ENCODE measurements at regions not wholly inside any gene's neighbourhood (a gene's known extent, or its start where the extent isn't known, plus 50 kb on each side); places are given as distances from the start of the nearest gene placed in this dataset.

- Histone ChIP-seq H3K36me3 (ENCODE audit: control insufficient read depth in 2 of 2, extremely low read depth in 1 of 2, insufficient read depth in 2 of 2, low read length in 2 of 2) (no peaks in the 10 kb centered on the region), H2AFZ (ENCODE audit: low read depth, low read length) (no peak overlapping the region), H4K20me1 (replicated peaks; ENCODE audit: control insufficient read depth, extremely low read depth, insufficient read depth, low read length) (no peaks in the 10 kb centered on the region), H3K79me2 (ENCODE audit: control insufficient read depth, insufficient read depth, low read length) (no peaks in the 10 kb centered on the region), H3K4me2 (ENCODE audit: insufficient read depth, low read length) (no peak overlapping the region), H3K9ac (replicated peaks; ENCODE audit: extremely low read depth, insufficient read depth, low read length) (no peak overlapping the region), H3K9me1 (replicated peaks; ENCODE audit: control insufficient read depth, extremely low read depth, insufficient read depth, low read length) (no peaks in the 10 kb centered on the region), H3K4me3 (replicated peaks in 1 of 3; ENCODE audit: insufficient read depth in 1 of 3, low read depth in 1 of 3, low read length in 3 of 3) (no peak overlapping the region), H3K27ac (ENCODE audit: insufficient read depth, low read depth, low read length) (no peak overlapping the region), H3K27me3 (ENCODE audit: control insufficient read depth in 2 of 2, insufficient read depth in 2 of 2, low read length in 2 of 2) (no peaks in the 10 kb centered on the region), H3K9me3 (replicated peaks; ENCODE audit: control insufficient read depth, insufficient read depth, low read length) (no peaks in the 10 kb centered on the region), H3K4me1 (ENCODE audit: control insufficient read depth, extremely low read depth, insufficient read depth, low read length) (no peaks in the 10 kb centered on the region)
- ChIA-PET POLR2A (no interaction called here), CTCF (no interaction called here)
- TF ChIP-seq GATA2 (IDR thresholded peaks at IDR 0.05; ENCODE audit: insufficient read depth, insufficient read length, low read depth, low read length) (no peak), FOS (IDR thresholded peaks at IDR 0.05; ENCODE audit: borderline replicate concordance, insufficient read depth, low read length) (no peak), MAX (IDR thresholded peaks at IDR 0.05; ENCODE audit: insufficient read depth, insufficient read length) (no peak), MYC (IDR thresholded peaks at IDR 0.05; ENCODE audit: low read depth, low read length) (no peak), CTCF (IDR thresholded peaks at IDR 0.05; ENCODE audit: extremely low read depth in 1 of 2, insufficient read depth in 1 of 2, low read depth in 1 of 2, low read length in 2 of 2) (no peak), POLR2A (IDR thresholded peaks at IDR 0.05; ENCODE audit: low read depth, low read length) (no peak), EZH2 (IDR thresholded peaks at IDR 0.05; ENCODE audit: borderline replicate concordance, low read depth, low read length, severe bottlenecking) (no peak), JUN (IDR thresholded peaks at IDR 0.05; ENCODE audit: borderline replicate concordance, insufficient read depth, insufficient read length, low read depth) (no peak)
- DNase-seq (ENCODE audit: low read depth, low spot score) (no peak), FAIRE-seq (no peak)
- dilution Hi-C loops (cut with MboI; ENCODE audit: extremely low pct_ligation_motif_present, low sequenced_read_pairs) (no loop called here), intact Hi-C loops (cut with micrococcal nuclease) (no loop called here)
- no TSS peak for BruUV-seq (replicated peaks)
Measured at GRCh38 chr5:62002436-62002835, 303.6 kb upstream of the KIF2A start.
